ENCODE measurements at regions not wholly inside any gene's neighbourhood (a gene's known extent, or its start where the extent isn't known, plus 50 kb on each side); places are given as distances from the start of the nearest gene placed in this dataset.

- no peak for FAIRE-seq
Measured at GRCh38 chr16:86031141-86031678, 132.2 kb downstream of the IRF8 start.

GRCh38 chr16:86033016-86033474, 134.1 kb downstream of the IRF8 start:
- no peak for TF ChIP-seq POLR2A (IDR thresholded peaks at IDR 0.05; ENCODE audit: low read depth, low read length)
- DNase-seq (ENCODE audit: insufficient read length, low spot score): no peak

More at GRCh38 chr16:86031141-86031678, 132.2 kb downstream of the IRF8 start:
- DNase-seq (ENCODE audit: insufficient read length, low spot score): no peak
- TF ChIP-seq POLR2A (IDR thresholded peaks at IDR 0.05; ENCODE audit: low read depth, low read length): no peak

DNA sequence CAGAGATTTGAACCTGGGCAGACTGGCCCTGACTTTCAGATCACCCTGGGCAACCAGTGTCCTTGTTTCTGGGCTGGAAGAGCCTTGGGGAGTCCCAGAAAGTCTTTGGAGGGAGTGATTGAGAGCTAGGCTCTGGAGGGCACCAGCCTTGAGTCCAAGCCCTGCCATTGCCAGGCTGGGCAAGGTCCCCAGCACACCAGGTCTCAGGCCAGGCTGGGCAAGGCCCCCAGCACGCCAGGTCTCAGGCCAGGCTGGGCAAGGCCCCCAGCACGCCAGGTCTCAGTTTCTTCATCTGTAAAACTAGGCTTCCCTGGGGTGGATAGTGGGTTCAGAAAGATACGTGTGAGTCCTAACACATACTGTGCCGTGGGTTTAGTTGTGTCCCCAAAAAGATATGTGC, 135.0 kb downstream of the IRF8 start:
- FAIRE-seq (no peak), DNase-seq (ENCODE audit: insufficient read length, low spot score) (no peak)
- TF ChIP-seq POLR2A (IDR thresholded peaks at IDR 0.05; ENCODE audit: low read depth, low read length): no peak

More at GRCh38 chr16:86033016-86033474, 134.1 kb downstream of the IRF8 start:
- no peak for FAIRE-seq

DNA sequence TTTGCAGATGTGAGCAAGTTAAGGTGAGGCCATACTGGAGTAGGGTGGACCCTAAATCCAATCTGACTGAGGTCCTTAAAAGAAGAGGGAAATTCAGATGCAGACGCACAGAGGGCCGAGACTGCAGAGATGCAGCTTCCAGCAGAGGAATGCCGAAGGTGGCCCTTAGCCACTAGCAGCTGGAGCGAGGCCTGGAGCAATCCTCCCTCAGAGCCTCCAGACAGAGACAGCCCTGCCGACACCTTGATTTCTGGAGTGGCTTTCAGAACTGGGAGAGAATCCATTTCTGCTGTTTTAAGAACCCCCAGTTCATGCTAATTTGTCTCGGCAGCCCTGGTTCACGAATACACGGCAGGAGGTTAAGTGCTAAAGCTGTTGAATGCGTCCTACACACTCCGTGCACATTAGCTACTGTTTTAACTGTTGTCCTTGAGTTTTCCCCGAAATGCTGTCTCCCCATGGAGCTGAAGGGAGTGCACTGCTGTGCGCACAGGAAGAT, 135.5 kb downstream of the IRF8 start:
- TF ChIP-seq POLR2A (IDR thresholded peaks at IDR 0.05; ENCODE audit: low read depth, low read length): no peak
- no peak for DNase-seq (ENCODE audit: insufficient read length, low spot score)
- FAIRE-seq: no peak

DNA sequence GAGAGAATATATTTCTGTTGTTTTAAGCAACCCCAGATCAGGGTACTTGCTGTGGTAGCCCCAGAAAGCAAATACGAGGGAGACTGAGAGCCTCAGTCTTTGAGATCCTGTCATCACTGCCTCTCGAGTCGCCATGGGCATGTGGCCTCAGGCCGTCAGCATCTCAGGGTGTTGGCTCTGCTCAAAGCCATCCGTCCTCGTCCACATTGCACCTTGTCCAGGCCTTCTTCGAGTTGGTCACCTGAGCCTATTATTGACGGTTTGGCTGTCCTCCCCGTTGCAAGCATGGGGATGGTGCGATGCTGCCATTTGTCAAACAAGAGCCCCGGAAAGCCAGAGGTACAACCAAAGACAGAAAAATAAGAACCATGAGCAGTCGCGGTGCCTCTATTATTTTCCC, 136.9 kb downstream of the IRF8 start:
- FAIRE-seq: no peak
- DNase-seq (ENCODE audit: insufficient read length, low spot score): no peak
- TF ChIP-seq POLR2A (IDR thresholded peaks at IDR 0.05; ENCODE audit: low read depth, low read length): no peak

DNA sequence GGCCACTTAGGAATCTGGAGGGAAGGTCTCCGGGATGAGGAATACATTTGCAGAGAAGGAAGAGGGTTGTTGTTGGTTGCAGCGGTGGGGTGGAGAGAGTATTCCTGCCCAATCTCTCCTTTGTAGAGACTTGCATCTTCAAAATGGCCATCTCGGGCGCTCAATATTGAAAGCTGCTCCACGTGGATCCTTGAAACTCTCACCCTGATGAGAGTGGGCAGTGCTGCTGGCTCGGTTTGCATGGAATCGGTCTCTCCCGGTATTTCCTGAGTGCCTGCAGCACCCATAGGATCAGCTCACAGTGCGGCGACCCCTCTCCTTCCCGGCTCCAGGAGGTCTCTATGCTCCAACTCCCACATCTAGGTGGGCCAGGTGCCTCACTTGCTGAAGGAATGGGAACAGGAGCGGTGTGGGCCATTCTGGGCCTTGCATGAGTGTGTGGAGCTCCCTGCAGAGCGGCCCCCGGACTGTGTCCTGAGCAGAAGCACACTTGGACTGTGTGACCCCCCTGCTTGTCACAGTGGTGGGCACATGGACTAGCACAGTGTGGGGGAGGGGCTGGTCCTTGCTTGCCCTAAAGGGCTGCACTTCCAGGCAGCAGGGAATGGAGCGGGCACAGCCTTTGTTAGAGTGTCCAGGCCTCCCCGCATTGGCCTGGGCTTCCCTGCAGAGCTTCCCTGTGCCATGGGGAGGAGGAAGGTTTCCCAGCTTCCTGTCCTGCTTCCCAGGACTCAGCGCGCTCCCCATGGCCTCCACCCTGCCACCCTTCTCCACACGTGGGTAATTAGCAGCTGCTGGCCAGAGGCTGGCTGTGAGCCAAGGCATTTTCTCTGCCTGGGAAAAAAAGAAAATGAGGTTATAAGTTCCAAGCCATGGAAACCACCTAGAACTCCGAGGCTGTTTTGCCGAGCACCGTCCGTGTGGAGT, 139.3 kb downstream of the IRF8 start:
- DNase-seq (ENCODE audit: insufficient read length, low spot score): no peak
- TF ChIP-seq POLR2A (IDR thresholded peaks at IDR 0.05; ENCODE audit: low read depth, low read length): no peak
- no peak for FAIRE-seq

GRCh38 chr16:86038926-86039310, 140.0 kb downstream of the IRF8 start:
- TF ChIP-seq POLR2A (IDR thresholded peaks at IDR 0.05; ENCODE audit: low read depth, low read length): no peak
- DNase-seq (ENCODE audit: insufficient read length, low spot score): no peak
- FAIRE-seq: no peak

DNA sequence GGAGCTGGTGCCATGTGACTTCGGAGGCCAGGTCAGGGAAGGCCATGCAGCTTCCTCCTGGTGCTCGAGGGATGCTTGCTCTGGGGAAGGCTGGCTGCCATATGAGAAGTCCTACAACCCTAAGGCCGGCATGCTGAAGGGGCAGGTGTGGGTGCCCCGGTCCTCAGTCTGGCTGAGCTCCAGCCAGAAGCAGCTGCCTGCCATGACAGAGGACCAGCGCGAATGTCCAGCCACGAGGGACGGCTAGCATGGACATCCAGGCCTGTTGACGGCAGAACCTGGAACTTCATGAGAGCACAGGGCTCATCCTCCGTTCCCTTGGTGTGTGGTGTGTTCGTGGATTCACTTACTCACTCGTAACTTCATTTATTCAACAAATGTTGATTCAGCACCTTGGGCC, 140.6 kb downstream of the IRF8 start:
- DNase-seq (ENCODE audit: insufficient read length, low spot score) (no peak), FAIRE-seq (no peak)
- TF ChIP-seq POLR2A (IDR thresholded peaks at IDR 0.05; ENCODE audit: low read depth, low read length): no peak

- FAIRE-seq (no peak), DNase-seq (ENCODE audit: insufficient read length, low spot score) (no peak)
- no peak for TF ChIP-seq POLR2A (IDR thresholded peaks at IDR 0.05; ENCODE audit: low read depth, low read length)
Measured at GRCh38 chr16:86040496-86040895, 141.5 kb downstream of the IRF8 start.

- no peak for TF ChIP-seq POLR2A (IDR thresholded peaks at IDR 0.05; ENCODE audit: low read depth, low read length)
- FAIRE-seq: no peak
- no peak for DNase-seq (ENCODE audit: insufficient read length, low spot score)
Measured at GRCh38 chr16:86041215-86041614, 142.3 kb downstream of the IRF8 start.

DNA sequence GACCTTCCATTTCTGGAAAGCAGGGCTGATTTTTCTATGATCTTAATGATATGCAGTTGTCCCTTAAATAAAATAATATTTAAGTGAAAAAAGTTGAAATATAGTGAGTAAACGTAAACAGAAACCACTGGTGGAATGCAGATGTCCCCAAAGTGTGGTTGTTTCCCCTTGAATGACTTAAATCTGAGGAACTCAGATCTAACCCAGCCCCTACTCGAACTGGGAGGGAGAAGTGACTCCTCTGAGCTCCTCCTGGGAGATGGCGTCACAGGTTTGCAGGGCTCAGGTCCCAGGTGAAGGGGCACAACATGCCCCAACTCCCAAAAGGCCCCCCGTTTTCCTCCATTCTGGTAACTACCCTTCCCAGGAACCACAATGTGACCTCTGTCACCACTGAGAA, 142.8 kb downstream of the IRF8 start:
- TF ChIP-seq POLR2A (IDR thresholded peaks at IDR 0.05; ENCODE audit: low read depth, low read length): no peak
- FAIRE-seq: no peak

GRCh38 chr16:86042393-86042792, 143.4 kb downstream of the IRF8 start:
- no peak for TF ChIP-seq POLR2A (IDR thresholded peaks at IDR 0.05; ENCODE audit: low read depth, low read length)
- DNase-seq (ENCODE audit: insufficient read length, low spot score) (no peak), FAIRE-seq (no peak)

More for the DNA sequence above, 142.8 kb downstream of the IRF8 start:
- DNase-seq (ENCODE audit: insufficient read length, low spot score): no peak

DNA sequence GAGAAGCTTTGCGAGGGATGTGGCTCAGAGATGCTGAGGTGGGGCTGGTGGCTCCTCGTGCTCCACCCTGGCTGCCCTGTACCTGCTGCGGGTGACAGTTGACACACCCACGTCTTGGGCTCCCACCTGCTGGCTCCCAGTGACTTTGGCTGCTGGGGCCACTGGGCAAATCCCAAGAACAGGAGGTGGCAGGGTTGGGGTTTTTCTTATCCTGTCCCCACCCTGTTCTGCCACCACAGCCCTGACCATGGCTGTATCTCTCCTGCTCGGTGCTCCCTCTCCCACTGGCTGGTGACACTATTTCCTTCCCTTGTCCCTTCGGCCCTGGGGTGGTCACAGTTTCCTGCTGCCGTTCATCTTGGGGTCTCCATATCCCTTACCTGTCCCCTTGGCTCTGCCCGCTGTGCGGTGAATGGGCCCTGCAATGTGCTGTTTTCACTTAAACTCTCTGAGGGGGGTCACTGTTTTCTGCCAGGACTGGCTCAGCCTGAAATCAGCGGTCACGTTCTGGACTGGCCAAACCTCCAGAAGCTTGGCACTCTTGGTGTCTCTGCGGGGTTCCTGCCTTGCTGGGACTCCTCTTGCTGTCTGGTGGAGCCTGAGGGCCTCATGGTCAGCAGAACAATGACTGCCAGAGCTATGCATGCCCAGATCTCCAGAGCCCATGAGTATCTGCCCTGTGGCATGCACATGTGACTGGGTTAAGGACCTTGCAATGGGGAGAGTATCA, 144.2 kb downstream of the IRF8 start:
- no peak for TF ChIP-seq POLR2A (IDR thresholded peaks at IDR 0.05; ENCODE audit: low read depth, low read length)
- no peak for FAIRE-seq
- no peak for DNase-seq (ENCODE audit: insufficient read length, low spot score)

- DNase-seq (ENCODE audit: insufficient read length, low spot score): peak; percentile 64
- TF ChIP-seq POLR2A (IDR thresholded peaks at IDR 0.05; ENCODE audit: low read depth, low read length): no peak
- FAIRE-seq: no peak
Measured at GRCh38 chr16:86044241-86044671, 145.3 kb downstream of the IRF8 start.

Measured in H54 (cell line).